Upper lobe of left lung (tissue), 6 donors: ENCODE measurements at regions not wholly inside any gene's neighbourhood (a gene's known extent, or its start where the extent isn't known, plus 50 kb on each side); places are given as distances from the start of the nearest gene placed in this dataset.

Experiments used
- ATAC-seq, 2 donors: fragments of 200-7000 bp; cut with Tn5 transposase; one replicate each; pipeline ENCODE4 v1.9.1; 2022; ENCODE audit warnings: mild to moderate bottlenecking in 2 of 2, moderate library complexity in 2 of 2; ENCODE audit not compliant: low FRiP score in 2 of 2
- DNase-seq, 2 donors: peaks; one replicate each; pipeline ENCODE4 v3.0.0-alpha.2; 2019 to 2020
- H3K27ac ChIP-seq, 4 donors: fragments of 200-600 bp; sonication (generic); one replicate each; pipeline ENCODE4 v1.5.1; 2016 to 2019
- H3K27me3 ChIP-seq, 4 donors: fragments of 200-600 bp; sonication (generic); one replicate each; pipeline ENCODE4 v1.5.1; 2017 to 2019
- H3K36me3 ChIP-seq, 4 donors: fragments of 200-600 bp; sonication (generic); one replicate each; pipeline ENCODE4 v1.5.1; 2016 to 2019
- H3K4me1 ChIP-seq, 4 donors: fragments of 200-600 bp; sonication (generic); one replicate each; pipeline ENCODE4 v1.5.1; 2018 to 2019
- H3K4me3 ChIP-seq, 4 donors: fragments of 200-600 bp; sonication (generic); one replicate each; pipeline ENCODE4 v1.5.1; 2017 to 2019; ENCODE audit warnings: mild to moderate bottlenecking in 2 of 4, moderate library complexity in 1 of 4
- H3K9me3 ChIP-seq, 4 donors: fragments of 200-600 bp; sonication (generic); one replicate each; pipeline ENCODE4 v1.5.1; 2018 to 2019
- CTCF ChIP-seq, 6 experiments: fragments of 450-650 bp in 4 of 6; fragments of 200-600 bp in 2 of 6; sonication (generic) in 2 of 6; IDR thresholded peaks; one replicate each; pipeline ENCODE4 v1.5.1; 2016 to 2019; ENCODE audit warnings: antibody characterized with exemption in 6 of 6
- EP300 ChIP-seq, 4 donors: sonication (generic); formaldehyde crosslinking; IDR thresholded peaks; one replicate each; pipeline ENCODE4 v1.5.1; 2017; ENCODE audit warnings: antibody characterized with exemption in 4 of 4, control low read depth in 2 of 4
- POLR2A ChIP-seq, 4 donors: fragments of 450-650 bp; IDR thresholded peaks; one replicate each; pipeline ENCODE4 v1.5.1; 2016 to 2017; ENCODE audit warnings: antibody characterized with exemption in 4 of 4, mild to moderate bottlenecking in 2 of 4
- POLR2AphosphoS5 ChIP-seq, 2 donors: sonication (generic); formaldehyde crosslinking; IDR thresholded peaks; one replicate each; pipeline ENCODE4 v1.5.1; 2017; ENCODE audit warnings: antibody characterized with exemption in 2 of 2
- WGBS, 2 donors: methylation state at CpG; one replicate each; pipeline ENCODE4 v1.1.5; 2017 to 2018; 5-methylcytosine and 5-hydroxymethylcytosine counted together
- donor health status: DM: no; HTN: no; CAD: no; lungs with moderate emphysema.
- donor health status: DM: no; HTN: yes; CAD: no; lungs with severe emphysema.

DNA sequence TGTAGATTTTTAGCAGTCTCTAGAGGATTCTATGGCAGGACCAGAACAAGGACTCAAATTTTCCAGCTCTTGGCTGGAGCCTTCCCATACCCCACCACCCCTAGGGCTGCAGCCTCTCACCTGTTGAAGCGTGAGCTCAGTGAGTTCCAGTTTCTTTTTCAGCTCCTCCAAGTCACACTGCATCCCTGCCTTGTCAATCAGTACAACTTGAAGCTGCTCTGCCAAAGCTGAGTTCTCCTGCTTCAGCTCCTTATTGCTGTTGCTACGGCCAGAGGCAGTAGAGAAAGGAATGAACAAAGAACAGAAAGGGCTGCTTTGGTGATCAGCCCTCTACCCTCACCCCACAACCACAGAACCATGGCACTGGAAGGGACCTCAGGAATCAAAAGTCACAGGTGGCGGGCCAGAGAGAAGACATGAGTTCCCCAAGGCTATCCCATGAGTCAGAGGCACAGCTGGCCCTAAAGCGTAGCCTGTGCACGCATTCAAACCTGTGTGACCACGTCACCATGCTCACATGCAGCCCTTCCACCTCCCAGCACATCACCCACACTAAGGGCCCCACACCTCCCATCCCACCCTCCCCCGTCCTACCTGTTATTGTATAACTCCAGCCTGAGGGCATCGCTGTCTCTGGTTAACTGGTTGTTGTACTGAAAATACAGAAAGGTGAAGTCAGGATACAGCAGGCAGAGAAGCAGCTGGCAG, 83.3 kb upstream of the C2CD4B start:
- WGBS, 2 donors = 87 to 91% methylated on average over 8 of the region's 8 CpGs

GRCh38 chr15:62249501-62249900, 84.4 kb upstream of the C2CD4B start:
- no peak for TF ChIP-seq POLR2AphosphoS5 (IDR thresholded peaks at IDR 0.05)
- TF ChIP-seq POLR2A (IDR thresholded peaks at IDR 0.05) = no peak
- TF ChIP-seq EP300 (IDR thresholded peaks at IDR 0.05) = no peak
- WGBS, 2 donors = 80 to 86% methylated on average over 4 of the region's 4 CpGs
- Histone ChIP-seq H3K27me3 (no peaks in the 10 kb centered on the region), H3K9me3 (no peaks in the 10 kb centered on the region), H3K36me3 (no peaks in the 10 kb centered on the region), H3K4me1 (no peaks in the 10 kb centered on the region), H3K4me3 (no peak overlapping the region), H3K27ac (no peak overlapping the region)
- DNase-seq = no peak
- ATAC-seq = no peak

More for the DNA sequence above, 83.3 kb upstream of the C2CD4B start:
- no peak overlapping the region for H3K27ac ChIP-seq
- DNase-seq = no peak
- no peak for ATAC-seq
- H3K4me3 ChIP-seq = no peak overlapping the region
- H3K27me3 ChIP-seq = no peaks in the 10 kb centered on the region
- no peaks in the 10 kb centered on the region for H3K9me3 ChIP-seq
- H3K36me3 ChIP-seq = no peaks in the 10 kb centered on the region
- no peaks in the 10 kb centered on the region for H3K4me1 ChIP-seq
- no peak for TF ChIP-seq POLR2A (IDR thresholded peaks at IDR 0.05)
- no peak for TF ChIP-seq CTCF (IDR thresholded peaks at IDR 0.05)
- no peak for TF ChIP-seq POLR2AphosphoS5 (IDR thresholded peaks at IDR 0.05)

DNA sequence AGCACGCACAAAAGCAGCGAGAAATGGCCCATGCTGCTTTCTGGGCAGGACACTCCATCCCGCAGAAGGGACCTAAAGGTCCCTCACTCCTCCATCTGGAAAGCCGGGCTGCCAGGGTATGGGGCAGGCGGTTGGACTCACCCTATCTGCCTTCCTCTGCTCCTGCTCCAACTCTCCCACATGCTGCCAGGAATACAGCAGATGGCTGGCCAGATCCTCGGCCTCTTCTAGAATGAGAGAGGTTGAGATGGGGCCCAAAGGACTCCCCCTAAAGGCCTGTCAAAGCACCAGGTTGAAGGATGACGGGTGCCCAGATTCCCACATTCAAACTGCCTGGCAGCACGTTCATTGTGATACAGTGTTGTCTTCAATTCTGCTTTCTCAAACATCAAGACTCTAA, 85.1 kb upstream of the C2CD4B start:
- H3K9me3 ChIP-seq = no peaks in the 10 kb centered on the region
- 92 to 96% methylated on average over 7 to 8 of the region's 8 CpGs for WGBS, 2 donors
- H3K27ac ChIP-seq = no peak overlapping the region
- no peaks in the 10 kb centered on the region for H3K36me3 ChIP-seq
- DNase-seq (no peak), ATAC-seq (no peak)
- H3K27me3 ChIP-seq = no peaks in the 10 kb centered on the region
- TF ChIP-seq EP300 (IDR thresholded peaks at IDR 0.05) (no peak), POLR2A (IDR thresholded peaks at IDR 0.05) (no peak), CTCF (IDR thresholded peaks at IDR 0.05) (no peak), POLR2AphosphoS5 (IDR thresholded peaks at IDR 0.05) (no peak)
- no peaks in the 10 kb centered on the region for H3K4me1 ChIP-seq
- no peak overlapping the region for H3K4me3 ChIP-seq

DNA sequence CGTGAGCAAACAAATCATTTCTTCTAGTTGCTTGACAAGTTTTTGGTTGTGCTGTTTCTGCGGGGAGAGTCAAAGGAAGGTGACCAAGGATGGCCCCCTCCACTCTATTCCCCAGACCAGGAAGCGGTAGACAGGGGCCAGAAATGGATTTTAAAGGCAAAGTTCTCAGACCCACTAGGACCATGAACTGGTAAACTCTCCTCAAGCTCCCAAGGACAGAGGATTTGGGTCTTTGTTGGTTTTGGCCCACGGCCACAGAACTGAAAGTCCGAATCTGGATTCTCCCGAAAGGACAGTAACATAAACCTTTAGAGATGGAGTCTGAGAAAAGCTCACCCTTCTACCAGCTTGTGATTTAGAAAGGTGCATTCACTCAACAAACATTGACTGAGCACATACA, 85.9 kb upstream of the C2CD4B start:
- Histone ChIP-seq H3K9me3 (no peaks in the 10 kb centered on the region), H3K4me1 (no peaks in the 10 kb centered on the region), H3K27ac (no peak overlapping the region), H3K36me3 (no peaks in the 10 kb centered on the region), H3K4me3 (no peak overlapping the region), H3K27me3 (no peaks in the 10 kb centered on the region)
- ATAC-seq (no peak), DNase-seq (no peak)
- 85 to 90% methylated on average over 6 of the region's 6 CpGs for WGBS, 2 donors
- TF ChIP-seq EP300 (IDR thresholded peaks at IDR 0.05) = no peak
- TF ChIP-seq POLR2A (IDR thresholded peaks at IDR 0.05) = no peak
- TF ChIP-seq CTCF (IDR thresholded peaks at IDR 0.05) = no peak
- TF ChIP-seq POLR2AphosphoS5 (IDR thresholded peaks at IDR 0.05) = no peak

- 72 to 81% methylated on average over 3 to 5 of the region's 5 CpGs for WGBS, 2 donors
- Histone ChIP-seq H3K27ac (no peak overlapping the region), H3K36me3 (no peaks in the 10 kb centered on the region), H3K27me3 (no peaks in the 10 kb centered on the region), H3K4me1 (no peaks in the 10 kb centered on the region), H3K4me3 (no peak overlapping the region), H3K9me3 (no peaks in the 10 kb centered on the region)
- ATAC-seq = peak in 1 of 2 donors; percentile 4
- no peak for TF ChIP-seq EP300 (IDR thresholded peaks at IDR 0.05)
- TF ChIP-seq POLR2AphosphoS5 (IDR thresholded peaks at IDR 0.05) = no peak
- no peak for TF ChIP-seq POLR2A (IDR thresholded peaks at IDR 0.05)
- TF ChIP-seq CTCF (IDR thresholded peaks at IDR 0.05) = no peak
- DNase-seq = no peak
Measured at GRCh38 chr15:62253294-62253693, 88.2 kb upstream of the C2CD4B start.
